Right lobe of liver (tissue), 6 donors: ENCODE measurements at regions not wholly inside any gene's neighbourhood (a gene's known extent, or its start where the extent isn't known, plus 50 kb on each side); places are given as distances from the start of the nearest gene placed in this dataset.

Experiments used
- ATAC-seq, 4 donors: fragments of 200-7000 bp; cut with Tn5 transposase; one replicate each; pipeline ENCODE4 v1.9.1; 2020; ENCODE audit warnings: mild to moderate bottlenecking in 4 of 4, moderate library complexity in 4 of 4
- DNase-seq, 3 donors: peaks; one replicate each; pipeline ENCODE4 v3.0.0-alpha.2; 2020
- H3K27ac ChIP-seq, 3 donors: fragments of 200-600 bp; one replicate each; pipeline ENCODE4 v1.8.0; 2022
- H3K27me3 ChIP-seq, 2 donors: fragments of 200-600 bp; one replicate each; pipeline ENCODE4 v1.8.0; 2022
- H3K36me3 ChIP-seq, 4 donors: fragments of 200-600 bp; sonication (generic) in 1 of 4; one replicate each; pipeline versions ENCODE4 v1.5.1 to v1.8.0; 2017 to 2022; ENCODE audit warnings: control low read depth in 1 of 4
- H3K4me1 ChIP-seq, 4 donors: fragments of 200-600 bp; sonication (generic) in 1 of 4; one replicate each; pipeline versions ENCODE4 v1.5.1 to v1.8.0; 2017 to 2022; ENCODE audit warnings: control low read depth in 1 of 4
- H3K4me3 ChIP-seq, 3 donors: fragments of 200-600 bp; one replicate each; pipeline ENCODE4 v1.8.0; 2022
- H3K9me3 ChIP-seq, 4 donors: fragments of 200-600 bp; sonication (generic) in 1 of 4; one replicate each; pipeline versions ENCODE4 v1.5.1 to v1.8.0; 2017 to 2022; ENCODE audit warnings: control low read depth in 1 of 4
- POLR2A ChIP-seq: fragments of 450-650 bp; IDR thresholded peaks from one replicate; pipeline ENCODE4 v1.6.1; 2017; ENCODE audit warnings: antibody characterized with exemption, mild to moderate bottlenecking
- WGBS: methylation state at CpG from one replicate; pipeline ENCODE4 v1.1.6; 2018; ENCODE audit warnings: low coverage, low lambda C conversion rate; ENCODE audit not compliant: insufficient coverage; ENCODE audit errors: missing lambda C conversion rate; 5-methylcytosine and 5-hydroxymethylcytosine counted together
- intact Hi-C, 2 donors: fragments of 100-400 bp; cut with DNase I; formaldehyde crosslinking; loops; one replicate each; pipeline versions ENCODE4 v1.11.2 to v1.14.1; 2022
- TF ChIP-seq, protein P1 (sequence below), 4 donors: fragments of 200-600 bp in 3 of 4; fragments of 450-650 bp in 1 of 4; IDR thresholded peaks; one replicate each; pipeline versions ENCODE4 v1.5.1 to v1.8.0; 2016 to 2022; ENCODE audit warnings: antibody characterized with exemption in 4 of 4, mild to moderate bottlenecking in 2 of 4
- donor health status: DM: no; HTN: yes; CAD: no.
- donor health status: DM: no; HTN: no; CAD: no.
- donor health status: DM: no; HTN: no; CAD: no.
- donor health status: DM: no; HTN: yes; CAD: no.
- donor health status: DM: no; HTN: yes; CAD: no.

DNA sequence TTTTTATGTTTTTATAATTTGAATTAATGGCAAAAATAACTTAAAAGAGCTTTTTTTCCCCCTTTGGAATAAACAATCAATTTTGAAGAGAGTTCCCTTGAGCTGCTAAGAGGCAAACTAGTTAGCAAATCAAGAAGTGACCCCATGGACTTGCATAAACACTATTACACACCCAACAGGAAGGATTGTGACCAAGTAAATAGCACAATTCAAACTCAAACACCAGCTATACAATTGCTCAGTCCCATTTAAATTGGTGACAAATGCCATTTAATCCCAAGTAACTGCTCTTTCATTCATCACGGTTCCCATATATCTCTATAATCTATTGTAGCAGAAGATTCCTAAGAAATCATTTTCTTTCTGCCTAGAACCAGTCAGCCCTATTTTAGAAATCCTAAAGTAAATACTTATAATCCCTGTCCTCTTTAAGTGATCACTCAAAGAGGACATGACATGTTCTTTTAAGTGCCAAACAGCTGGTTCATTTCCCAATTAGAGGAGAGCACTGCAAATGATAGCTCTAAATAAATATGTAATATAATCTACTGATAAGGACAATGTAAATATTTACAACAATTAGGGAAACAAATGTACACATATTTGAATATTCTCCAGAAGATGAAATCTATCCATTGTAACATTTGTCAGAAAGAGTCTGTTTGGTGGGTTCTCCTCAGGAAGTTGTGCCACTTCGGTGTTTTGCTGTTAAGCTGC lies 137.8 kb upstream of the ADAMTS9 start:
- WGBS = 55% methylated on average over 2 of the region's 2 CpGs
- H3K27me3 ChIP-seq = no peaks in the 10 kb centered on the region
- no peak for DNase-seq
- H3K36me3 ChIP-seq = no peaks in the 10 kb centered on the region
- no peak overlapping the region for H3K4me3 ChIP-seq
- no peak overlapping the region for H3K27ac ChIP-seq
- H3K9me3 ChIP-seq = no peaks in the 10 kb centered on the region
- intact Hi-C loops = no loop called here
- ATAC-seq = no peak
- TF ChIP-seq, protein P1, sequence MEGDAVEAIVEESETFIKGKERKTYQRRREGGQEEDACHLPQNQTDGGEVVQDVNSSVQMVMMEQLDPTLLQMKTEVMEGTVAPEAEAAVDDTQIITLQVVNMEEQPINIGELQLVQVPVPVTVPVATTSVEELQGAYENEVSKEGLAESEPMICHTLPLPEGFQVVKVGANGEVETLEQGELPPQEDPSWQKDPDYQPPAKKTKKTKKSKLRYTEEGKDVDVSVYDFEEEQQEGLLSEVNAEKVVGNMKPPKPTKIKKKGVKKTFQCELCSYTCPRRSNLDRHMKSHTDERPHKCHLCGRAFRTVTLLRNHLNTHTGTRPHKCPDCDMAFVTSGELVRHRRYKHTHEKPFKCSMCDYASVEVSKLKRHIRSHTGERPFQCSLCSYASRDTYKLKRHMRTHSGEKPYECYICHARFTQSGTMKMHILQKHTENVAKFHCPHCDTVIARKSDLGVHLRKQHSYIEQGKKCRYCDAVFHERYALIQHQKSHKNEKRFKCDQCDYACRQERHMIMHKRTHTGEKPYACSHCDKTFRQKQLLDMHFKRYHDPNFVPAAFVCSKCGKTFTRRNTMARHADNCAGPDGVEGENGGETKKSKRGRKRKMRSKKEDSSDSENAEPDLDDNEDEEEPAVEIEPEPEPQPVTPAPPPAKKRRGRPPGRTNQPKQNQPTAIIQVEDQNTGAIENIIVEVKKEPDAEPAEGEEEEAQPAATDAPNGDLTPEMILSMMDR (IDR thresholded peaks at IDR 0.05) = no peak
- no peak for TF ChIP-seq POLR2A
- H3K4me1 ChIP-seq = no peaks in the 10 kb centered on the region

DNA sequence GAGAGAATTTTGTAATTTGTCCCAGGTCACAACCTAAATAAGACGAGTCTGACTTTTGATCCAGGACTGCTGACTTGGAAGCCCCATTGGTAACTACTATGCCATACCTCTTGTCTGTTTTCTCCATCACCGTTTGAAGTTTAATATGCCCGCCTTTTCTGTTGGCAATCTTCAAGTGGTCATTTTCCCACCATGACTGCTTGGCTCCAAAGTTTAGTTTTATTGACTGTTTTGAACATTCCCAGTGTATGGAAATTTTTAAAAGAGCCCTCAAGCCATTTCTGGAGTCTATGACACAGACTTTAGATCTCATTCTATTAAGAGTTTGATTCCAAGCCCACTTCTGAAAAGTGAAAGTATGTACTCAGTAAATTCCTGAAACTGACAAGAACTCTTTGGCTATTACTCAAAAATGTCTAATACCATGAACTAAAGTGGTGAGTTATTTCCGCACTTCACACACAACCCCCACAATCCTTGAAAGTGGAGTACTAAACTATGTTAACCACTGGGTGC lies 136.7 kb upstream of the ADAMTS9 start:
- ATAC-seq = no peak
- no peaks in the 10 kb centered on the region for H3K4me1 ChIP-seq
- no peak overlapping the region for H3K27ac ChIP-seq
- no peaks in the 10 kb centered on the region for H3K27me3 ChIP-seq
- DNase-seq = no peak
- no peak for TF ChIP-seq POLR2A
- TF ChIP-seq, protein P1 (IDR thresholded peaks at IDR 0.05) = no peak
- no peaks in the 10 kb centered on the region for H3K36me3 ChIP-seq
- WGBS = 45% methylated on average over 2 of the region's 4 CpGs
- no peak overlapping the region for H3K4me3 ChIP-seq
- H3K9me3 ChIP-seq = no peaks in the 10 kb centered on the region
- intact Hi-C loops = no loop called here

DNA sequence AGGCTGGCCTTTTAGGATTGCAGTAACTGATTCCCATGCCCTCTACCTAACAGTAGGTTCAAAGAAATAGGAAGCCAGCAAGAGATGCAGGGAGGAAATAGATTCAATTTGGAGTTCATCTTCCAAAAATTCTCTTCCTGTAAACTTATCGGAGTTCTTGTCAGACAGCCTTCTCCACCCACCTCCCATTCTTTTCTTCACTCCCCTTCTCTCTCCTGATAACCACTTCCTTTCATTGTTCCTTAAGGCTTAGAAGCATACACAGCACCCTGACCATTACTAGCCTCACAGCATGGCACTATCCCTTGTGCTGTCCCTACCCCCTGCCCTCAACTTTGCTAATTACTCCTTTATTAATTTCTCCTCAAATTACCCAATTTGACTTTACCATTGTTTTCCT lies 130.4 kb upstream of the ADAMTS9 start:
- no peak for DNase-seq
- Histone ChIP-seq H3K27me3 (no peaks in the 10 kb centered on the region), H3K4me3 (no peak overlapping the region), H3K4me1 (no peaks in the 10 kb centered on the region), H3K9me3 (no peaks in the 10 kb centered on the region), H3K36me3 (no peaks in the 10 kb centered on the region), H3K27ac (no peak overlapping the region)
- TF ChIP-seq, protein P1 (IDR thresholded peaks at IDR 0.05) = no peak
- no peak for TF ChIP-seq POLR2A
- intact Hi-C loops = no loop called here
- 80% methylated on average over 1 of the region's 1 CpG for WGBS
- ATAC-seq = no peak

DNA sequence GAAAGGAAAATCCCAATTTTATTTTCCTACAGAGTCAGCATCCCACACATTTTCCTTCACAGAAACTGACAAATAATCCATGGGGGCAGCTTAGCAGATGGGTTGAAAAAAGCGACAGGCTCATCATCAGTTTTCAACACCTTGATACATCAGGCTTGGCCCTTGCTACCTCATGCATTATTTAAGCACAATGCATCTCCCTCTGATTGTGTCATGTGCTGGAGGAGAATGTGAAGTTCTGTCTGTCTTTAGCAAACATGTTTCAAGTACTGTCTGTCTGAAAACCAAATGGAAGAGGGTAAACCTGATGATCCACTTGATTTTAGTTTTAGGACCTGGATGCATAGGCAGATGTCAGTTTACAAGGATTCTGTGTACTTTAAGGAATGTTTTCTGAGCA lies 128.6 kb upstream of the ADAMTS9 start:
- H3K36me3 ChIP-seq = no peaks in the 10 kb centered on the region
- no peak overlapping the region for H3K4me3 ChIP-seq
- H3K4me1 ChIP-seq = no peaks in the 10 kb centered on the region
- no peak overlapping the region for H3K27ac ChIP-seq
- H3K9me3 ChIP-seq = no peaks in the 10 kb centered on the region
- H3K27me3 ChIP-seq = no peaks in the 10 kb centered on the region
- no peak for ATAC-seq
- intact Hi-C loops = no loop called here
- TF ChIP-seq POLR2A = no peak
- TF ChIP-seq, protein P1 (IDR thresholded peaks at IDR 0.05) = no peak
- 88% methylated on average over 1 of the region's 1 CpG for WGBS
- DNase-seq = no peak
